Immature natural killer cell (primary cell): ENCODE measurements at regions not wholly inside any gene's neighbourhood (a gene's known extent, or its start where the extent isn't known, plus 50 kb on each side); places are given as distances from the start of the nearest gene placed in this dataset.
"Not testable (repeated sequence)": the region's sequence is repeated elsewhere in the genome, so short reads cannot be mapped to it uniquely, and the experiment has no call there.

Experiments
- DNase-seq, 3 donors: peaks; one replicate each; pipeline ENCODE4 v3.0.0; 2022; ENCODE audit warnings: mixed read lengths in 1 of 3
- H3K27ac Mint-ChIP-seq, 6 donors: one replicate each; pipeline ENCODE4 v1.8.0; 2020; ENCODE audit warnings: mixed read lengths in 6 of 6, mild to moderate bottlenecking in 5 of 6, inconsistent platforms in 4 of 6, moderate library complexity in 3 of 6
- H3K27me3 Mint-ChIP-seq, 3 donors: one replicate each; pipeline ENCODE4 v1.8.0; 2020 to 2021; ENCODE audit warnings: low read depth in 3 of 3, mild to moderate bottlenecking in 3 of 3, mixed read lengths in 3 of 3, moderate library complexity in 3 of 3, inconsistent platforms in 1 of 3
- H3K36me3 Mint-ChIP-seq, 3 donors: one replicate each; pipeline ENCODE4 v1.8.0; 2020; ENCODE audit warnings: mixed read lengths in 3 of 3, inconsistent platforms in 2 of 3, mild to moderate bottlenecking in 2 of 3
- H3K4me1 Mint-ChIP-seq, 2 donors: one replicate each; pipeline ENCODE4 v1.8.0; 2020; ENCODE audit warnings: inconsistent platforms in 2 of 2, mild to moderate bottlenecking in 2 of 2, mixed read lengths in 2 of 2, moderate library complexity in 1 of 2
- H3K4me3 Mint-ChIP-seq, 5 donors: one replicate each; pipeline ENCODE4 v1.8.0; 2020; ENCODE audit warnings: mild to moderate bottlenecking in 5 of 5, mixed read lengths in 5 of 5, inconsistent platforms in 3 of 5, moderate library complexity in 3 of 5
- H3K9me3 Mint-ChIP-seq, 6 donors: one replicate each; pipeline ENCODE4 v1.8.0; 2020; ENCODE audit warnings: mild to moderate bottlenecking in 6 of 6, mixed read lengths in 6 of 6, inconsistent platforms in 4 of 6, moderate library complexity in 3 of 6

GRCh38 chr5:54820346-54821134 lies 164.9 kb downstream of the ESM1 start:
- Mint-ChIP-seq H3K27me3 (peaks cover 2 to 9% (median 5%) of the 10 kb centered on the region in 3 donors), H3K4me3 (no peak overlapping the region), H3K4me1 (no peaks in the 10 kb centered on the region), H3K27ac (no peak overlapping the region), H3K9me3 (no peaks in the 10 kb centered on the region), H3K36me3 (no peaks in the 10 kb centered on the region)
- no peak for DNase-seq

DNA sequence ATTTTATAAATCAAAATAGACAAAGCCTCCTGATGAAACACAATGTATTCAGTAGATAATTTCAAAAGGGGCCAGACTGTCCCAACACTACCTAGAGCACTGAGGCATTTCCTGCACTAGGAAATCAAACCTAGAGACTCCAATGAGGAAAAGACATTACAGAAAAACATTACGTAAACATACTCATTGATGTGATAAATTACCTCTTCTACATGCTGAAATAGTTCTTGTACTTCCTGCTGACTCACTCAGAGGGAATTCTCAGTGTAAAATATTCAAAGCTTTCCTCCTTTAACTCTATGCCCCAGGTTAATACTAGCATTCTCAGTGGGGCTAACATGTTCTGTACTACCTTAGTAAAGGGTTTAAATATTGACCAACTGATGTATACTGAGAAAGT lies 178.0 kb downstream of the ESM1 start:
- Mint-ChIP-seq H3K27me3 (peaks cover 0 to 10% (median 0%) of the 10 kb centered on the region in 3 donors), H3K27ac (no peak overlapping the region)

DNA sequence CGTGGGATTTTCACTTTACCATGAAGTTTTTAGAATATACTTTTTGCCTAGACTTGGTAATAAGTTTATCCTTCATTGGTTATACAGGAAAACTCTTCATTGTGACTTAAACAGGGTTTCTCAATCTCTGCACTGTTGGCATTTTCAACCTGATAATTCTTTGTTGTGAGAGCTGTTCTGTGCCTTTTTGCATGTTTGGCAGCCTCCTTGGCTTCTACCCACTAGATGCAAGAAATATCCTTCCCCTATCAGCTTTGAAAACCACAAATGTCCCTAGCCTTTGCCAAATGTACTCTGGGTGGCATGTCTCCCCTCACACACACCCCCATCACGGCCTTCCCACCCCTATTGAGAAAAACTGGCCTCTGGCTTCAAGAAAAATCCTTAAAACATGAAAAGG lies 180.9 kb downstream of the ESM1 start:
- peaks cover 0 to 5% (median 0%) of the 10 kb centered on the region in 3 donors for H3K36me3 Mint-ChIP-seq
- no peaks in the 10 kb centered on the region for H3K27me3 Mint-ChIP-seq
- no peak overlapping the region for H3K27ac Mint-ChIP-seq
- H3K9me3 Mint-ChIP-seq, result peaks cover 0 to 1% (median 0%) of the 10 kb centered on the region in 6 donors
- no peak overlapping the region for H3K4me3 Mint-ChIP-seq
- no peak for DNase-seq
- H3K4me1 Mint-ChIP-seq, result no peaks in the 10 kb centered on the region

More for the DNA sequence above, 178.0 kb downstream of the ESM1 start:
- DNase-seq, result no peak
- H3K4me1 Mint-ChIP-seq, result no peaks in the 10 kb centered on the region
- H3K36me3 Mint-ChIP-seq, result peaks cover 0 to 5% (median 0%) of the 10 kb centered on the region in 3 donors
- no peak overlapping the region for H3K4me3 Mint-ChIP-seq
- peaks cover 0 to 1% (median 0%) of the 10 kb centered on the region in 6 donors for H3K9me3 Mint-ChIP-seq

- Mint-ChIP-seq H3K9me3 (peaks cover 0 to 1% (median 0%) of the 10 kb centered on the region in 6 donors), H3K4me1 (peaks cover 0 to 1% of the 10 kb centered on the region in 2 donors), H3K27me3 (no peaks in the 10 kb centered on the region), H3K36me3 (peaks cover 0 to 5% (median 0%) of the 10 kb centered on the region in 3 donors), H3K4me3 (no peak overlapping the region), H3K27ac (no peak overlapping the region)
- no peak for DNase-seq
Observed at GRCh38 chr5:54804086-54804485, 181.3 kb downstream of the ESM1 start.

- no peak overlapping the region for H3K4me3 Mint-ChIP-seq
- no peak for DNase-seq
Observed at GRCh38 chr5:54803471-54804011, 181.9 kb downstream of the ESM1 start.

DNA sequence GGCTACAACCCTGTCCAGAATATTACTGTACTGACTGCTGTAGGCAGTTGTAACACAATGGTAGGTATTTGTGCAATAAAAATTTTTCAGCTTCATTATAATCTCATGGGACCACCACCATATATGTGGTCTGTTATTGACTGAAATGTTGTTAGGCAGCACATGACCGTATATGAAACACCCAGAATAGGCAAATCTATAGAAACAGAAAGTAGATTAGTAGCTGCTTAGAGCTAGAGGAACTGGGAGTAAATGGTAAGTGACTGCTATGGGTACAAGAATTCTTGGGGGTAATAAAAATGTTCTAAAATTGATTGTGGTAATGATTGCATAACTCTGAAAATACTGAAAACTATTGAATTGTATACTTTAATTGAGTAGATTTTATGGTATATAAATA lies 185.7 kb downstream of the ESM1 start:
- no peaks in the 10 kb centered on the region for H3K36me3 Mint-ChIP-seq
- no peak for DNase-seq
- H3K27me3 Mint-ChIP-seq, result peaks cover 0 to under 1% (median 0%) of the 10 kb centered on the region in 3 donors
- peaks cover 6 to 18% of the 10 kb centered on the region in 2 donors for H3K4me1 Mint-ChIP-seq
- no peaks in the 10 kb centered on the region for H3K9me3 Mint-ChIP-seq
- no peak overlapping the region for H3K27ac Mint-ChIP-seq
- H3K4me3 Mint-ChIP-seq, result no peak overlapping the region

More at GRCh38 chr5:54803471-54804011, 181.9 kb downstream of the ESM1 start:
- Mint-ChIP-seq H3K36me3 (peaks cover 0 to 2% (median 0%) of the 10 kb centered on the region in 3 donors), H3K27me3 (no peaks in the 10 kb centered on the region), H3K27ac (no peak overlapping the region), H3K9me3 (no peaks in the 10 kb centered on the region), H3K4me1 (peaks cover 0 to 7% of the 10 kb centered on the region in 2 donors)

- no peaks in the 10 kb centered on the region for H3K36me3 Mint-ChIP-seq
- no peak overlapping the region for H3K4me3 Mint-ChIP-seq
- H3K27ac Mint-ChIP-seq, result no peak overlapping the region
- no peaks in the 10 kb centered on the region for H3K9me3 Mint-ChIP-seq
- peaks cover 0 to 3% (median 0%) of the 10 kb centered on the region in 3 donors for H3K27me3 Mint-ChIP-seq
- peaks cover 8 to 29% of the 10 kb centered on the region in 2 donors for H3K4me1 Mint-ChIP-seq
- no peak for DNase-seq
Observed at GRCh38 chr5:54795777-54796176, 189.6 kb downstream of the ESM1 start.

DNA sequence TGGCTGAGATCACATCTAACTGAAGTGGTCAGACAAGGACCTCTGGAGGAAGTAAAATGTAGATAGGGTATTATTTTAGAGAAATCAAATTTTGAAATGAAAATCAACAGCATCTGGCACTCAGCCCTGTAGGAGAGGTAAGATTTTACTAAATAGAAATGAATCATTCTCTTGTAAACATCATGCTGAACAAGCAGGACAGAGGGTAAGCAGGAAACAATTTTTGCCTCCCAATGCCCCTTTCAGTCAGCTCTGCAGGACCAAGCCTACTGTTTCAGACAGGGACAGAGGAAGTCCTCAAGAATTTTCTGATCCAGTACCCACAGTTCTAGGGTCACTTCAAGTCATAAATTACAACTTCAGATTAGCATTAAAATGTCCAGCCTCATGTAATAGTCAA lies 190.1 kb downstream of the ESM1 start:
- Mint-ChIP-seq H3K9me3 (no peaks in the 10 kb centered on the region), H3K4me1 (peaks cover 8 to 29% of the 10 kb centered on the region in 2 donors), H3K27ac (peak overlapping the region in 1 of 6 donors; percentile 1), H3K4me3 (no peak overlapping the region), H3K36me3 (no peaks in the 10 kb centered on the region), H3K27me3 (peaks cover 0 to 3% (median 0%) of the 10 kb centered on the region in 3 donors)
- peak in 1 of 3 donors; percentile 3 for DNase-seq

DNA sequence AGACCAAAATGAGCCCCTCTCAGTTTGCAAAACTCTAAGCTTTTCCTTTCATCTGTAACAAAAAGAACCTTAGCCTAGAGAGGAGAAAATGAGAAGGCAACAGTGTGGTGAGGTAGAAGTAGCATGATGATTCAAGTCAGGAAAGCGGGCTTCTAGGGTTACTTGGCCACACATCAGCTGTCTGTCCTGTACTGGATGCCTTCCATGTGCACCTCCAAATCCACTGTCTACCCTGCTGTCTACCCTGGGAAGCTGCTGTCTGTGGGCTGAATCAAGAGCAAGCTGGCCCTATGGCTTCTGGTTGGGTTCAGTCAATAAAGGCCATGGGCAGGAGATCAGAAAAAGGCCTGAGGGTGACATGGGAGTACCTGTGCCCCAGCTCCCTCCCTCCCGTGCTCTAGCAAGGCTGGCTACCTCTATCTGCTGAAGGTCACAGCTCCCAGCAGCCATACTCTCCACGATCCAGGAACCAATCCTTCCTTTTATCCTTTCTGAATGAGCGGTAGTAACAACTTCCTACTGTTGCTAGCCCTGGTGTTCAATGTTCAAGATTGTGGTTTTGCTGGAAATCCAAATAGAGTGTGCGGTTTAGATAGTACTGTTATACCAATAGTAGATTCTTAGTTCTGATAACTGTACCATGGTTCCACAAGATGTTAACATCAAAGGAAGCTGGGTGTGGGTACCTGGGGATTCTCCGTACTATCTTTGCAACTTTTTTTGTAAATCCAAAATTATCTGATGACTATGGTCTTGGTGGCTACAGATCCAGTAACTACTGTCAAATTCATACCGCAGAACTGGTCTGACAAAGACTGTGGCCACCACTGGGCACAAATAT lies 191.0 kb downstream of the ESM1 start:
- no peaks in the 10 kb centered on the region for H3K36me3 Mint-ChIP-seq

DNA sequence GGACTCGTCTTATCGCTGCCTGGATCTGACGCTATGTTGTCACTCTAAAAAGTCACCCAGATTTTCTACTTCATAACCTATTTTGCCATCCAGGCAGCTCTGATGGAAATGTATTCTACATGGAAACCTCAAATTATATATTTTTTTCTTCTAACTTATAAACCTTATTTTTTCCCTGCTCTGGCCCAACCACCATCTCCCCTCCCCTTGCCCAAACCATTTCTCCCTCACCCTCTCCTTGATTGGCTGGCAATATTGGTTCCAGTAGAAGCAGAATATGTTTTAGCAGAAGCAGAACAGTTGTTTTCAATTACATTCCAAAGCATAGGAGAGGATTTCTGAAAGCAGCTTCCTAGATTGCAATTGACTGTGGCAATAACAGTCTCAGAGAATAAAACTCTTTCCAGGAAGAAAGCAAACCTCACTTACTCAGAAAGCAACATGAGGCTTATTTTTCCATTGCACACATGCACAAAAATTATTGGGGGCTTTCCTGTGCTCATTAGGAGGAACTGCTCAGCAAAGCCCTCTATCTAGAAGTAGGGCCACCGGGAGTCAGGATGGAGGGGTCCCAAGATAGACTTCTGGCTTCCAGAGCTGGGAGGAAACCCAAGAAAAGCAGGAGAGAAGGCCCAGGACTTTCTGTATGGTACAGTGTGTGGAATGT lies 191.8 kb downstream of the ESM1 start:
- Mint-ChIP-seq H3K4me1 (peaks cover 8 to 23% of the 10 kb centered on the region in 2 donors), H3K4me3 (no peak overlapping the region)

More for the DNA sequence above, 191.0 kb downstream of the ESM1 start:
- DNase-seq, result no peak
- no peaks in the 10 kb centered on the region for H3K9me3 Mint-ChIP-seq
- no peak overlapping the region for H3K27ac Mint-ChIP-seq
- H3K4me1 Mint-ChIP-seq, result peaks cover 8 to 29% of the 10 kb centered on the region in 2 donors
- H3K4me3 Mint-ChIP-seq, result no peak overlapping the region
- peaks cover 0 to 3% (median 0%) of the 10 kb centered on the region in 3 donors for H3K27me3 Mint-ChIP-seq

GRCh38 chr5:54792611-54793404 lies 192.6 kb downstream of the ESM1 start:
- H3K4me1 Mint-ChIP-seq, result peaks cover 8 to 19% of the 10 kb centered on the region in 2 donors
- no peak overlapping the region for H3K4me3 Mint-ChIP-seq
- no peak for DNase-seq
- no peak overlapping the region for H3K27ac Mint-ChIP-seq
- no peaks in the 10 kb centered on the region for H3K9me3 Mint-ChIP-seq
- peaks cover 0 to 3% (median 0%) of the 10 kb centered on the region in 3 donors for H3K27me3 Mint-ChIP-seq
- no peaks in the 10 kb centered on the region for H3K36me3 Mint-ChIP-seq

More for the DNA sequence above, 191.8 kb downstream of the ESM1 start:
- H3K9me3 Mint-ChIP-seq, result no peaks in the 10 kb centered on the region
- no peaks in the 10 kb centered on the region for H3K36me3 Mint-ChIP-seq
- H3K27ac Mint-ChIP-seq, result no peak overlapping the region
- H3K27me3 Mint-ChIP-seq, result peaks cover 0 to 3% (median 0%) of the 10 kb centered on the region in 3 donors
- no peak for DNase-seq

DNA sequence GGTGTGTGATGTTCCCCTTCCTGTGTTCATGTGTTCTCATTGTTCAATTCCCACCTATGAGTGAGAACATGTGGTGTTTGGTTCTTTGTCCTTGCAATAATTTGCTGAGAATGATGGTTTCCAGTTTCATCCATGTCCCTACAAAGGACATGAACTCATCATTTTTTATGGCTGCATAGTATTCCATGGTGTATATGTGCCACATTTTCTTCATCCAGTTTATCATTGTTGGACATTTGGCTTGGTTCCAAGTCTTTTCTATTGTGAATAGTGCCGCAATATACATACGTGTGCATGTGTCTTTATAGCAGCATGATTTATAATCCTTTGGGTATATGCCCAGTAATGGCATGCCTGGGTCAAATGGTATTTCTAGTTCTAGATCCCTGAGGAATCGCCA lies 197.5 kb downstream of the ESM1 start:
- not testable (repeated sequence) for DNase-seq, H3K27me3 Mint-ChIP-seq, H3K27ac Mint-ChIP-seq, H3K4me3 Mint-ChIP-seq, H3K9me3 Mint-ChIP-seq, H3K36me3 Mint-ChIP-seq
- H3K4me1 Mint-ChIP-seq, result peaks cover 4 to 17% of the 10 kb centered on the region in 2 donors
